Activated CD8-positive, alpha-beta T cell treated with anti-CD3 and anti-CD28 coated beads for 36 hours (primary cell): ENCODE measurements at regions not wholly inside any gene's neighbourhood (a gene's known extent, or its start where the extent isn't known, plus 50 kb on each side); places are given as distances from the start of the nearest gene placed in this dataset.

Source experiments
- ATAC-seq: fragments of 200-7000 bp; cut with Tn5 transposase; one replicate; pipeline ENCODE4 v1.10.0; 2021; ENCODE audit warnings: mild to moderate bottlenecking, moderate library complexity
- CTCF ChIA-PET: fragments of 350-600 bp; sonication (Branson Sonifier 250); formaldehyde crosslinking; loops from one replicate; lab custom pipeline; 2021; ENCODE audit warnings: antibody characterized with exemption; lab: Charles Lee
- POLR2A ChIA-PET: fragments of 350-600 bp; sonication (Branson Sonifier 250); formaldehyde crosslinking; loops from one replicate; lab custom pipeline; 2021; ENCODE audit warnings: antibody characterized with exemption; lab: Charles Lee
- DNase-seq: peaks from one replicate; pipeline ENCODE4 v3.0.0-alpha.2; 2020
- H3K27ac Mint-ChIP-seq: one replicate; pipeline ENCODE4 v1.8.0; 2021; ENCODE audit warnings: mild to moderate bottlenecking, mixed read lengths
- H3K27me3 Mint-ChIP-seq: one replicate; pipeline ENCODE4 v1.8.0; 2021; ENCODE audit warnings: mixed read lengths
- H3K36me3 Mint-ChIP-seq: one replicate; pipeline ENCODE4 v1.8.0; 2021; ENCODE audit warnings: low read depth, mixed read lengths
- H3K4me1 Mint-ChIP-seq: one replicate; pipeline ENCODE4 v1.8.0; 2021; ENCODE audit warnings: low read depth, mixed read lengths
- H3K4me3 Mint-ChIP-seq: one replicate; pipeline ENCODE4 v1.8.0; 2021; ENCODE audit warnings: mild to moderate bottlenecking, moderate library complexity, mixed read lengths
- H3K9me3 Mint-ChIP-seq: one replicate; pipeline ENCODE4 v1.8.0; 2021; ENCODE audit warnings: mixed read lengths
- intact Hi-C: fragments of 100-400 bp; cut with micrococcal nuclease; formaldehyde crosslinking; loops from one replicate; pipeline ENCODE4 v1.10.0; 2022
- TF ChIP-seq, protein P1 (sequence below): fragments of 200-600 bp; IDR thresholded peaks from one replicate; pipeline ENCODE4 v1.8.0; 2022; ENCODE audit warnings: antibody characterized with exemption, mild to moderate bottlenecking

- H3K27ac Mint-ChIP-seq, result no peak overlapping the region
- TF ChIP-seq, protein P1, sequence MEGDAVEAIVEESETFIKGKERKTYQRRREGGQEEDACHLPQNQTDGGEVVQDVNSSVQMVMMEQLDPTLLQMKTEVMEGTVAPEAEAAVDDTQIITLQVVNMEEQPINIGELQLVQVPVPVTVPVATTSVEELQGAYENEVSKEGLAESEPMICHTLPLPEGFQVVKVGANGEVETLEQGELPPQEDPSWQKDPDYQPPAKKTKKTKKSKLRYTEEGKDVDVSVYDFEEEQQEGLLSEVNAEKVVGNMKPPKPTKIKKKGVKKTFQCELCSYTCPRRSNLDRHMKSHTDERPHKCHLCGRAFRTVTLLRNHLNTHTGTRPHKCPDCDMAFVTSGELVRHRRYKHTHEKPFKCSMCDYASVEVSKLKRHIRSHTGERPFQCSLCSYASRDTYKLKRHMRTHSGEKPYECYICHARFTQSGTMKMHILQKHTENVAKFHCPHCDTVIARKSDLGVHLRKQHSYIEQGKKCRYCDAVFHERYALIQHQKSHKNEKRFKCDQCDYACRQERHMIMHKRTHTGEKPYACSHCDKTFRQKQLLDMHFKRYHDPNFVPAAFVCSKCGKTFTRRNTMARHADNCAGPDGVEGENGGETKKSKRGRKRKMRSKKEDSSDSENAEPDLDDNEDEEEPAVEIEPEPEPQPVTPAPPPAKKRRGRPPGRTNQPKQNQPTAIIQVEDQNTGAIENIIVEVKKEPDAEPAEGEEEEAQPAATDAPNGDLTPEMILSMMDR, result no peak
- ATAC-seq (no peak), DNase-seq (no peak)
- no peaks in the 10 kb centered on the region for H3K27me3 Mint-ChIP-seq
- ChIA-PET POLR2A (no interaction called here), CTCF (no interaction called here)
- H3K4me1 Mint-ChIP-seq, result no peaks in the 10 kb centered on the region
- intact Hi-C loops, result no loop called here
- no peak overlapping the region for H3K4me3 Mint-ChIP-seq
- H3K36me3 Mint-ChIP-seq, result no peaks in the 10 kb centered on the region
- peaks cover 5% of the 10 kb centered on the region for H3K9me3 Mint-ChIP-seq
Measured at GRCh38 chr4:28360681-28361080, 1500.0 kb downstream of the STIM2 start.

DNA sequence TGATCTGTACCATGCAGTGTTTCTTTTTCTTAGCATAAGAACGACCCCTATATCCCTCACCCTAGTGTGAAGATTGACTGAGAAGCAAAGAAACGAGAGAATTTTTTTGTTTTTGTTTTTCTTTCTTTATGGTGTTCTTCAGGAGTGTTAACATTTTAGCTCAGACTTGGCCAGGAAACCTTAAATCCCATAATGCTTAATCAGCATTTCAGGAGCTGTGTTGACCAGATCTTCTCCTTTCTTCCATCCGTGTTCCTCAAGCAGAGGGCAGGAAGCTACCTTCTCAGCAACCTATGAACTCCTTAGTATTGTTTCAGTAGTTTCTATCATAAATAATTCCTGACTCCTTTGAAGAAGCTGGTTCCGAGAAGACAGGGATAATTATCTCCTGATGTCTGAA, 1501.5 kb downstream of the STIM2 start:
- Mint-ChIP-seq H3K9me3 (peaks cover 3% of the 10 kb centered on the region), H3K27ac (no peak overlapping the region), H3K4me3 (no peak overlapping the region), H3K4me1 (no peaks in the 10 kb centered on the region), H3K27me3 (no peaks in the 10 kb centered on the region), H3K36me3 (no peaks in the 10 kb centered on the region)
- TF ChIP-seq, protein P1, result no peak
- DNase-seq (no peak), ATAC-seq (no peak)
- CTCF ChIA-PET, result no interaction called here
- intact Hi-C loops, result no loop called here
- POLR2A ChIA-PET, result no interaction called here

DNA sequence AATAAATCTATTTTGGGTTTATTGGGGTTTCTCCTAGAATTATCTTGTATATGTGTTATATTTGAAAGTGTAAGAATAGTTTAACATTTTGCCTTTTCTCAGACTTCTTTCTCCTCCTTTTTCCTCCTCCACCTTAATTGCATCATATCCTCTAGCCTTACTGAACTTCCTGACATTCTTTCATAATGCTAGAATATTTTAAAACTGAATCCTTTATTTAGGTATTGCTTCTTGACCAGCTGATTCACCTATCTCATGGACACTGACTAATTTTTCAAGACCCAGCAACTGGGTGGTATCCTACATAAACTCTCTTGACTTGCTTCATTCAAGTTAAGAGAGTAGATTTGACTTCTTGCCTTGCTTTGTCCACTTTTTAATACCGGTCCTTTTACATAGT, 1508.9 kb downstream of the STIM2 start:
- no peak overlapping the region for H3K27ac Mint-ChIP-seq
- POLR2A ChIA-PET, result no interaction called here
- H3K4me1 Mint-ChIP-seq, result no peaks in the 10 kb centered on the region
- ATAC-seq, result no peak
- peaks cover 9% of the 10 kb centered on the region for H3K9me3 Mint-ChIP-seq
- no peak overlapping the region for H3K4me3 Mint-ChIP-seq
- no peaks in the 10 kb centered on the region for H3K27me3 Mint-ChIP-seq
- CTCF ChIA-PET, result no interaction called here
- intact Hi-C loops, result no loop called here
- no peak for DNase-seq
- H3K36me3 Mint-ChIP-seq, result no peaks in the 10 kb centered on the region
- TF ChIP-seq, protein P1, result no peak

- DNase-seq (no peak), ATAC-seq (no peak)
- H3K4me1 Mint-ChIP-seq, result no peaks in the 10 kb centered on the region
- ChIA-PET POLR2A (no interaction called here), CTCF (no interaction called here)
- no peak overlapping the region for H3K4me3 Mint-ChIP-seq
- intact Hi-C loops, result no loop called here
- H3K27ac Mint-ChIP-seq, result no peak overlapping the region
- H3K9me3 Mint-ChIP-seq, result peaks cover 12% of the 10 kb centered on the region
- TF ChIP-seq, protein P1, result no peak
- no peaks in the 10 kb centered on the region for H3K27me3 Mint-ChIP-seq
- no peaks in the 10 kb centered on the region for H3K36me3 Mint-ChIP-seq
Measured at GRCh38 chr4:28373191-28373590, 1512.5 kb downstream of the STIM2 start.

GRCh38 chr4:28373601-28374000, 1513.0 kb downstream of the STIM2 start:
- TF ChIP-seq, protein P1, result no peak
- no peak overlapping the region for H3K27ac Mint-ChIP-seq
- peaks cover 12% of the 10 kb centered on the region for H3K9me3 Mint-ChIP-seq
- no peak overlapping the region for H3K4me3 Mint-ChIP-seq
- H3K4me1 Mint-ChIP-seq, result no peaks in the 10 kb centered on the region
- DNase-seq (no peak), ATAC-seq (no peak)
- ChIA-PET CTCF (no interaction called here), POLR2A (no interaction called here)
- H3K27me3 Mint-ChIP-seq, result no peaks in the 10 kb centered on the region
- intact Hi-C loops, result no loop called here
- H3K36me3 Mint-ChIP-seq, result no peaks in the 10 kb centered on the region
